ENCODE measurements at regions not wholly inside any gene's neighbourhood (a gene's known extent, or its start where the extent isn't known, plus 50 kb on each side); places are given as distances from the start of the nearest gene placed in this dataset.
"Not testable (repeated sequence)": the region's sequence is repeated elsewhere in the genome, so short reads cannot be mapped to it uniquely, and the experiment has no call there.

GRCh38 chr9:41273549-41274267 lies 84.6 kb upstream of the ZNG1F start:
- peak; percentile 49 to 50 for DNase-seq (ENCODE audit: low read depth in 2 of 2)

GRCh38 chr9:41272879-41273548 lies 83.9 kb upstream of the ZNG1F start:
- DNase-seq (ENCODE audit: low read depth in 2 of 2): not testable (repeated sequence)

- DNase-seq (ENCODE audit: low read depth in 2 of 2): not testable (repeated sequence)
Observed at GRCh38 chr9:41270992-41271391, 81.9 kb upstream of the ZNG1F start.

DNA sequence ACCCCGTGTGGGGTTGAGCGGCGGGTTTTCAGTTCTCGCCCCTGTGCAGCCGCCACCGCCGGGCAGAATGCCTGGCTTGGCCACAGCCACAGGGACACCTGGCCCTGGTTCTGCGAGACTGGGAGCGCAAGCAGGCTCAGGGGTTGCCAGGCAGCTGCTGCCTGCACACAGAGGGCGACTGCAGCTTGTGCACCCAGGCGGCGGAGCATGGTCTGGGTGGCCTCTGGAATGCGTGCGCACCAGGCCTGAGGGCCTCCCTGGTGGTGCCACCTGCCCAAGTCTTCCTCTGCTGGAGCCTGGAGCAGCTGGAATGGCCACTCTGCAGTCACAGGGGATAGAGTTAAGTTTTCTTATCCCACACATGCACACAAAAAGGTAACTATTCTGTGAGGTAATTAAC lies 80.4 kb upstream of the ZNG1F start:
- not testable (repeated sequence) for DNase-seq (ENCODE audit: low read depth in 2 of 2)

- DNase-seq (ENCODE audit: low read depth in 2 of 2): not testable (repeated sequence)
Observed at GRCh38 chr9:41269054-41269453, 79.9 kb upstream of the ZNG1F start.

- not testable (repeated sequence) for DNase-seq (ENCODE audit: low read depth in 2 of 2)
Observed at GRCh38 chr9:41266602-41267001, 77.5 kb upstream of the ZNG1F start.

GRCh38 chr9:41266000-41266399 lies 76.9 kb upstream of the ZNG1F start:
- DNase-seq (ENCODE audit: low read depth in 2 of 2): not testable (repeated sequence)

DNA sequence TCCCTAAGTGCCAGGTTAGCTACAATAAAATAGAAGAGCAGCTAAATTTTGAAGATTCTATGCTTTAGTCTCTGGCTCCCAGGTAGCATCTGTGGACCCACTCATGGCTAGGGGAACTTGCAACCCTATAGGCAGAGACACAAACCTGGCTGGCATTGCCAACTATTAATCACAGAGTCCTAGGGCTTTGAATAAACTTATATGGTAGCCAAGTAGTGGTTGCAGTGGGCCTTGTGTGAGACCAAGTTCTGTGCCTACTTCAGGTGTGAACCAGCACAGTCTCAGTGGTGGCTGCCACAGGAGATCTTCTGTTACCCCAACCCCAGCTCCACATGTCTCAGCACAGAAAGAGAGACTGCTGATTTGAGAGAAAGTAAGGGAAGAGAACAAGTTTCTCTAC lies 62.9 kb upstream of the ZNG1F start:
- not testable (repeated sequence) for DNase-seq (ENCODE audit: low read depth in 2 of 2)

- not testable (repeated sequence) for DNase-seq (ENCODE audit: low read depth in 2 of 2)
Observed at GRCh38 chr9:41251101-41251500, 62.0 kb upstream of the ZNG1F start.

DNA sequence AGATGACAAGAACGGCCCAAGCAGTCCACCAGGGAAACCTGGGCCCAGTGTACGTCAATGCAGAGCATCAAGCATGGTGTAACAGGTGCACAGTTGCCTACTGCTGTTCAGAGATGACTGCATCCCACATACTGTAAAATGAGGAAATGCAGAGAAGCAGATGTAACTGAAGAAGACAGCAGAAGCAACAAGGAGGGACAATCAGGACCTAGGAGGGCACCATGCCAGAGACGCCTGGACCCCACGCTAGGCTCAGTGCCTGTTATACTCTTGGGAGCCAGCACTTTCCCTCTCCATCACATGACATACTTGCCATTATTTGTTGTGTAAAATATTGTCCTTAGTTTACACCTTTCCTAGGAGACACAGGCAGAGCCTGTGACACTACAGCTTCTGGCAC lies 57.6 kb upstream of the ZNG1F start:
- not testable (repeated sequence) for DNase-seq (ENCODE audit: low read depth in 2 of 2)

Data from stimulated activated CD8-positive, alpha-beta memory T cell treated with anti-CD3 and anti-CD28 coated beads, Interleukin-7, amount 100 ng/mL, for 1 hour (primary cell).